Stomach (tissue), 8 donors: ENCODE measurements at regions not wholly inside any gene's neighbourhood (a gene's known extent, or its start where the extent isn't known, plus 50 kb on each side); places are given as distances from the start of the nearest gene placed in this dataset.

Experiments
- DNase-seq, 2 donors: peaks; one replicate each; pipeline versions ENCODE4 v3.0.0 to v3.0.0-alpha.2; 2013 to 2019
- H3K27ac ChIP-seq, 5 donors: fragments of 200-600 bp in 4 of 5; sonication (generic) in 4 of 5; one replicate each; pipeline ENCODE4 v1.5.1; 2013 to 2019; ENCODE audit warnings: mild to moderate bottlenecking in 1 of 5, moderate library complexity in 1 of 5
- H3K27me3 ChIP-seq, 3 donors: fragments of 200-600 bp; sonication (generic); one replicate each; pipeline ENCODE4 v1.5.1; 2017 to 2019; ENCODE audit warnings: mixed run types in 1 of 3
- H3K36me3 ChIP-seq, 4 donors: fragments of 200-600 bp; sonication (generic); 1 replicate in 3 of 4; 2 replicates in 1 of 4; pipeline ENCODE4 v1.5.1; 2016 to 2019
- H3K4me1 ChIP-seq, 4 donors: fragments of 200-600 bp; sonication (generic); one replicate each; pipeline ENCODE4 v1.5.1; 2016 to 2019
- H3K4me3 ChIP-seq, 4 donors: fragments of 200-600 bp; sonication (generic) in 3 of 4; one replicate each; pipeline ENCODE4 v1.5.1; 2016 to 2019; ENCODE audit warnings: mild to moderate bottlenecking in 1 of 4
- H3K9me3 ChIP-seq, 4 donors: fragments of 200-600 bp; sonication (generic); one replicate each; pipeline ENCODE4 v1.5.1; 2016 to 2019
- EP300 ChIP-seq: sonication (generic); formaldehyde crosslinking; IDR thresholded peaks from one replicate; pipeline ENCODE4 v1.6.1; 2017; ENCODE audit warnings: antibody characterized with exemption
- POLR2A ChIP-seq, 4 donors: fragments of 450-650 bp; IDR thresholded peaks; one replicate each; pipeline ENCODE4 v1.6.1; 2016; ENCODE audit warnings: antibody characterized with exemption in 4 of 4, control low read depth in 2 of 4, mild to moderate bottlenecking in 1 of 4, moderate library complexity in 1 of 4
- POLR2AphosphoS5 ChIP-seq, 3 donors: sonication (generic); formaldehyde crosslinking; IDR thresholded peaks; one replicate each; pipeline ENCODE4 v1.6.1; 2016; ENCODE audit warnings: antibody characterized with exemption in 3 of 3
- WGBS, 5 donors: extraction: QIAGEN DNeasy Blood & Tissue Kit in 3 of 5; methylation state at CpG; one replicate each; pipeline versions ENCODE4 v1.1.5 to v1.1.7; 2013 to 2018; 5-methylcytosine and 5-hydroxymethylcytosine counted together
- intact Hi-C: fragments of 100-400 bp; cut with DNase I; formaldehyde crosslinking; loops from one replicate; pipeline ENCODE4 v1.15.1; 2023; ENCODE audit warnings: low total_unique reads
- TF ChIP-seq, protein P1 (sequence below), 7 experiments: fragments of 450-650 bp in 4 of 7; fragments of 200-600 bp in 3 of 7; sonication (generic) in 3 of 7; IDR thresholded peaks; one replicate each; pipeline ENCODE4 v1.5.1; 2016 to 2019; ENCODE audit warnings: antibody characterized with exemption in 7 of 7, control low read depth in 2 of 7, mild to moderate bottlenecking in 1 of 7
- donor health status: healthy with polysubstance abuse.
- donor health status: Bipolar disorder and iron deficiency.
- donor health status: healthy.

DNA sequence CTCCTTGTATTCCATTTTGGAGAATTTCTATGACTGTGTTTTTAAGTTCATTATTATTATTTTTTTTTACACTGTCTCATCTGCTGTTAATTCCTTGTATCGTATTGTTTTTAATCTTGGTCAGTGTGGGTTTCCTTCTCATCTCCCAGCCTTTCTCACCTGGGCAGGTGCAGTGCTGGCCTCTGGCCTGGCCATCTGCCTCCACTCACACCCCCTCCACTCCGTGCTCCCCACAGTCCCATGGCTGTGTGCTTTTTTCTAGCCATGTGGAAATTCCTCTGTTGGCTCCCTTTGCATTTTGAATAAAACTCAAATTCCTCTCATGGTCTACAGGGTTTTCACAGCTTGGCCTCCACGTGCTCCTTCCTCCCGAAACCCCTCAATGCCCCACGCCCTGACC is 50.3 kb upstream of the LINC01488 start:
- DNase-seq, result no peak
- no peaks in the 10 kb centered on the region for H3K9me3 ChIP-seq
- peaks cover 0 to under 1% (median 0%) of the 10 kb centered on the region in 4 donors for H3K4me1 ChIP-seq
- H3K36me3 ChIP-seq, result no peaks in the 10 kb centered on the region
- peaks cover 0 to 24% (median 0%) of the 10 kb centered on the region in 3 donors for H3K27me3 ChIP-seq
- intact Hi-C loops, result no loop called here
- 79 to 87% (median 84%) methylated on average over 5 of the region's 5 CpGs for WGBS, 5 donors
- TF ChIP-seq POLR2A (IDR thresholded peaks at IDR 0.05), result no peak
- TF ChIP-seq, protein P1, sequence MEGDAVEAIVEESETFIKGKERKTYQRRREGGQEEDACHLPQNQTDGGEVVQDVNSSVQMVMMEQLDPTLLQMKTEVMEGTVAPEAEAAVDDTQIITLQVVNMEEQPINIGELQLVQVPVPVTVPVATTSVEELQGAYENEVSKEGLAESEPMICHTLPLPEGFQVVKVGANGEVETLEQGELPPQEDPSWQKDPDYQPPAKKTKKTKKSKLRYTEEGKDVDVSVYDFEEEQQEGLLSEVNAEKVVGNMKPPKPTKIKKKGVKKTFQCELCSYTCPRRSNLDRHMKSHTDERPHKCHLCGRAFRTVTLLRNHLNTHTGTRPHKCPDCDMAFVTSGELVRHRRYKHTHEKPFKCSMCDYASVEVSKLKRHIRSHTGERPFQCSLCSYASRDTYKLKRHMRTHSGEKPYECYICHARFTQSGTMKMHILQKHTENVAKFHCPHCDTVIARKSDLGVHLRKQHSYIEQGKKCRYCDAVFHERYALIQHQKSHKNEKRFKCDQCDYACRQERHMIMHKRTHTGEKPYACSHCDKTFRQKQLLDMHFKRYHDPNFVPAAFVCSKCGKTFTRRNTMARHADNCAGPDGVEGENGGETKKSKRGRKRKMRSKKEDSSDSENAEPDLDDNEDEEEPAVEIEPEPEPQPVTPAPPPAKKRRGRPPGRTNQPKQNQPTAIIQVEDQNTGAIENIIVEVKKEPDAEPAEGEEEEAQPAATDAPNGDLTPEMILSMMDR (IDR thresholded peaks at IDR 0.05), result no peak
- no peak for TF ChIP-seq EP300
- no peak for TF ChIP-seq POLR2AphosphoS5 (IDR thresholded peaks at IDR 0.05)
- H3K27ac ChIP-seq, result no peak overlapping the region
- no peak overlapping the region for H3K4me3 ChIP-seq
